Activated CD4-positive, alpha-beta T cell treated with anti-CD3 and anti-CD28 coated beads, Interleukin-2, Interleukin-4, amounts not matched to agents 100 ng/mL and 50 ng/mL, durations not matched to agents 16 hours and 8 hours (primary cell): ENCODE measurements at regions not wholly inside any gene's neighbourhood (a gene's known extent, or its start where the extent isn't known, plus 50 kb on each side); places are given as distances from the start of the nearest gene placed in this dataset.
A peak's percentile ranks its signal among the peaks of the same experiment; 100 is the strongest.
"Not testable (repeated sequence)": the region's sequence is repeated elsewhere in the genome, so short reads cannot be mapped to it uniquely, and the experiment has no call there.

Experiments used
- DNase-seq: peaks from one replicate; pipeline ENCODE4 v3.0.0-alpha.2; 2020; ENCODE audit warnings: low spot score

DNA sequence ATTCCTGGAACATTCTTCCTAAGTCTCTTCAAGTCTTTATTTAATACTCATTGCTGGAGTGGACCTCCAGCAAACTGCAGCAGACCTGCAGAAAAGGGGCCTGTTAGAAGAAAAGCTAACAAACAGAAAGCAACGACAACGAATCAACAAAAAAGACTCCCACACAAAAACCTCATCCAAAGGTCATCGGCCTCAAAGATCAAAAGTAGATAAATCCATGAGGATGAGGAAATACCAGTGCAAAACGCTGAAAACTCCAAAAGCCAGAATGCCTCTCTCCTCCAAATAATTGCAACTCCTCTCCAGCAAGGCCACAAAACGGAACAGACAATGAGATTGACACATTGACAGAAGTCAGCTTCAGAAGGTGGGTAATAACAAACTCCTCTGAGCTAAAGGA lies 472.2 kb downstream of the C12orf50 start:
- DNase-seq = no peak

DNA sequence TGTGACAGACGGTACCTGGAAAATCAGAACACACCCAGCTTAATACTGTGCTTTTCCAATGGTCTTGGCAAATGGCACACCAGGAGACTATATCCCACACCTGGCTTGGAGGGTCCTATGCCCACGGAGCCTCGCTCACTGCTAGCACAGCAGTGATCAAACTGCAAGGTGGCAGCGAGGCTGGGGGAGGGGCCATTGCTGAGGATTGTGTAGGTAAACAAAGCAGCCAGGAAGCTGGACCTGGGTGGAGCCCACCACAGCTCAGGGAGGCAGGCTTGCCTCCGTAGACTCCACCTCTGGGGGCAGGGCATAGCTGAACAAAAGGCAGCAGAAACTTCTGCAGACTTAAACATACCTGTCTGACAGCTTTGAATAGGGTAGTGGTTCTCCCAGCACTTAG lies 498.0 kb downstream of the C12orf50 start:
- DNase-seq = not testable (repeated sequence)

DNA sequence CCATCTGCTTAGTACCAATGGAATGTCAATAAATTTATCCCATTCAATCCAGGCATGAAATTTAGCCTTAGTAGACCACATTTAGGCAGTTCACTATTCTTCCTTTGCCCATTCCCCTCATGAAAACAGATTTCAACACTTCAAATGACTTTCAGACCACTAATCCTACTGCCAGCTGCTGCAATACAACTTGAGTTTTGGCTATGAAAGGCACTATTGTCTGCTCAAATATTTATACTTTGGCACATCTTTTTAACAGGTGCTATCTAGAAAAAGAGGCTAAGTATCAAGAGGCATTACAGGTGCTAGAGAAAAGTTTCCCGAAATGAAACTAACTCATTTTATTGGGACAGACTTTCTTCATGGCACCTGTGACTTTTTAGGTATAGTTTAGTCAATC lies 499.8 kb downstream of the C12orf50 start:
- DNase-seq = no peak

DNA sequence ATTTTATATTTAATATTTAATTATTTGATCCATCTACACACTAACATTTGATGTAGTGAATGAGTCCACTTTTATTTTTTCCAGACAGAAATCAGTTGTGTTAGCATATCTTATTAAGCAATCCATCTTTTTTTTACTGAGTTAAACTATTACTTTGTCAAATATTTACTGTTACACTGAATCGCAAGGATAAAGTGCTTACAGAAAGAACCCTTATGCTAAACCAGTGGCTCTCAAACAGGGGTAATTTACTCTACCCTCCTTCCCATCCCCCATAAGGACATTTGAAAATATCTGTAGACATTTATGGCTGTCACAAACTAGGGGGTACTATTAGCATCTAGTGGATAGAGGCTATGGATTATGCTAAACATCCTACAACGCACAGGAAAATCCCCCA lies 508.2 kb downstream of the C12orf50 start:
- DNase-seq = no peak

DNA sequence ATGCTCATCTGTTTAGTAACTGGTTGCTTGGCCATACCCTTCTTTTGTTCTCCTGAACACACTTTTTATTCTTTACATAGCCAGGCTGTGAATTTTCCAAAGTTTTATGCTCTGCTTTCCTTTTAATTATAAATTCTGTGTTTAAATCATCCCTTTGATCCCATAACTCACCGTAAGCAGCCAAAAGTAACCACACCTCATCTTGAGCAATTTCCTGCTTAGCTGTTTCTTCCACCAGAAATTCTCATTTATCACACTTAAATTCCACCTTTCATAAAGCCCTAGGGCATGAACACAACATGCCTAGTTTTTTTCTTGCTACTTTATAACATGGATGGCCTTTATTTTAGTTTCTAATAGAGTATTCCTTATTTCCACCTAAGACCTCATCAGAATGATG lies 510.7 kb downstream of the C12orf50 start:
- no peak for DNase-seq

DNA sequence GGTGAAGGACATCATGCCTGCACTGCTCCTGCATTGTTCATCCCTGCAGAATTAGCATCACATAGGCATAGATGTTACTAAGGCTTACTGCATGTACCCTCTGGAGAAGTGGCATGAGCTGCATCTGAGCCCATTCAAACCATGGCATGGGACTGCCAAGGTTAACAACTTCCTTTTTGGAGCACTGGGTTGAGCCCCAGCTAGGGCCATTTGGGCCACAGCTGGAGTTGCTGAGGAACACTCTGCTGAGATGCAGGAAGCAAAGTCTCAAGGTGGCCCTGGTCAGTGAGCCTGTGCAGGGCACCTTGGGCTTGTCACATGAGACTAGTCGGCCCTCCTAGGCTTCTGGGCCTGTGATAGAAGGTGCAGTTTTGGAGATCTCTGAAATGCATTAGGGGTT lies 511.2 kb downstream of the C12orf50 start:
- no peak for DNase-seq

DNA sequence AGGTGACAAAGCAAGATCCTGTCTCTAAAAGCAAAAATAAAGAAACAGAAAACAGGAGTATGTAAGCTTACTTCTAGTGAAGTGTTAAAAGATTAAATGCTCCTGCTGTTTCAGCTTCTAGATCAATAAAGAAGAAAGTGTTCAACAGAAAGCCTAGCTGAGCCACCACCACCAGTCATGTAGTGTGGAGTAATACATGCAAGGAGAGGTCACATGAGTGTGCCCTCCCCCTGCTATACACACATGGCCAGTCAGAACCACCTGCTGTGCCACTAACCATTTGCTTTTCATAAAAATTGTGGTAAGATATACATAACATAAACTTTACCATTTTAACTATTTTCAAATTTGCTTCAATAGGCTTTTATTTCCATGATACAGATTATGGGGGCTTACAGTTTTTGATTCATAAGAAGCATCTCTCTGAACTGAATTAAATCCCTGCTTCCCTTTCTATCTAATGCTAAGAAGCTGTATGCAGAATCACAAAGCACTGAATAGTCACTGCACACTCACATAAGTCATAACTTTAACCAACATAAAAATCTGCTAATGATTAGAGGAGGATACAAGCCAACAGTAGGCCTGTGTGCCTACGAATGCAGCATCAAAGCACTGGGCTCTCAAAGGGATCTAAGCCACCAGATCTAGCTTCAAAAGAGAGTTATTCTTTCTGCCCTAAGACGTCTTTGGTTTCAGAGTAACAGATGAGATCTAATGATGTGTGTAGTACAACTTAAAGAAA lies 515.5 kb downstream of the C12orf50 start:
- DNase-seq = no peak

DNA sequence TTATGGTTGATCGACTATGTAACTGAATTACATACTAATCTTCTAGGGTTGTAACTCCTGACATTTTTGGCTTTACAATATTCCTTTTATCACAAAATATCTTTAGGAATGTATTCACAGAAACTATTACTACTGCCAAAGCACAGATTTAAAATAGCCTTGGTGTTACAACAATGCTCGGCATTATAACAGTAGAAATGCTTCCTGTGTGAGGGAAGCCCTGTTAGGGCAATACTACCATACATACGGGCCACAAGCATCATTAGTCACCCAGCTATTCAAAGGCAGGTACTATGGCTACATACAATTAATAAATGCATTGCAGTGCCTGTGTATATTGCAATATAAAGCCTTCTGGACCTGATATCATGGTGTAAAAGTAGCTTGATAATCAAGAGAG lies 517.8 kb downstream of the C12orf50 start:
- DNase-seq = no peak

DNA sequence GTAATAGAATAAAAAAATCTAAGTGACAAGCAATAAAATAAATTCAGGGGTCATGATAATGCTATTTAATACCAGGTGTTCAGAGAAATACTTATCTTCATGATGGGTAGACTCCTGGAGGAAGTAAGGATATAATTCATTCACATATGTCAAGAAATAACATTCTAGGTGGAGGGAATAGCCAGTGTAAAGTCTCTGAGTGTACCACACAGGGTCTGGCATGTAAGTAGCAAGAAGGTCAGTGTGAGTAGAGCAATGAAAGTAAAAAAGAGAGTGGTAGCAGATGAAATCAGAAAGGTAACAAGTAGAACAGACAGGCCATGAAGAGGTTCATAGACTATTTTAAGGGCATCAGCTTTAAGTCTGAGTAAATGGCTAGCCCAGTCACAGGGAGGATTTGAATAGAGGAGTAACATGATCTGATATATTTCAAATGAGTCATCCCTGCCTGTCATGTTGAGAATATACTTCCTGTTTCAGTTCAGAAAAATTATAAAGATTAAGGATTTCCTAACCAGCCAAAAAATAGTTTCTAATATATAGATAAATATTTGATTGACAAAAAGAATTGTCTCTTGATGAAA lies 519.9 kb downstream of the C12orf50 start:
- DNase-seq = no peak

DNA sequence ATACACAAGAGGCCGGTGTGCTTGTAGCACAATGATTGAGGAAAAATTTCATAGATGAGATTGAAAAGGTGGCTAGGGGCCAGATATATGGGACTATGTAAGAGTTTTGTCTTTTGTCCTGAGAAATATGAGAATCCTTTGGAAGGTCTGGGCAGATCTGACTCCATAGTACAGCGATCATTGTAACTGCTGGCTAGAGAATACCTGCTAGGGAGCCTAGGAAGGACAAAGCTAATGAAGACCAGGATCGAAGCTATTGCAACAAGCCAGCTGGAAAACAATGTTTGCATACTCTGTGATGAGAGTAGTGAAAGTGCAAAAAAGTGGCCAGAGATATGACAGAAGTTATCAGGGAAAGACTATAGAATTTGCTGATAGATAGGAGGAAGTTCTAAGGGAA lies 537.6 kb downstream of the C12orf50 start:
- DNase-seq = no peak

DNA sequence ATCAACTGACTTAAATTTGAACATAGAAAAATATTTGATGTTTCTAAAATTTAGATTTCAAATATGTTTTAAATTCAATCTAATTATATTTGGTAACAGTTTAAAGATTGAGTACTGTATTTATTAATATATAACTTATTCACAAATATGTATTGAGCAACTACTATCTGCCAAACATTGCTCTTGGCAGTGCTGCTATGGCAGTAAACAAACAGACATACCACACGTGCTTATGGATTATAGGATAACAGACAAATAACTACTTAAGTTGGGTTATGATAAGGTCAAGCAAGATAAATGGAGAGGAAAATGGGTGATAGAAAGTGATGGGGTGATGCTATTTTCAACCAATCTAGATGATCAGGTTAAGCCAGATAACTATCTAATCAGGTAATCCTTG lies 538.1 kb downstream of the C12orf50 start:
- no peak for DNase-seq

DNA sequence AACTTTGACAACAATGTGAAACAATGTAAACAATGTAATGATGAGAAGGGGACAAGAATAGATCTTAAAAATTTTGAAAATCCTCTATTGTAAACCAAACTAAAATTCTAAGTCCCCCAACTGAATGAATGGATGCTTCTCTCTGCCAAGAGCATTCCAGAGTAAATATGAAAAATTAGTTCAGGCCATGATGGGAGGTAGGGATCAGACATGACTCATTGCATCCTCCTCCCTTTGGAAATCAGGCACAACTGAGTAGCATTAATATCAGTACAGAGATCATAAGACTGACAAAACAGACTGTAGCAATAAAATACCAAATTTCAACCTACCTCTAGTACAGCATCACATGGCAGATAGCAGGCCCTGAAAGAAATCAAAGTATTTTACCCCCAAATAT lies 559.9 kb downstream of the C12orf50 start:
- DNase-seq = no peak

DNA sequence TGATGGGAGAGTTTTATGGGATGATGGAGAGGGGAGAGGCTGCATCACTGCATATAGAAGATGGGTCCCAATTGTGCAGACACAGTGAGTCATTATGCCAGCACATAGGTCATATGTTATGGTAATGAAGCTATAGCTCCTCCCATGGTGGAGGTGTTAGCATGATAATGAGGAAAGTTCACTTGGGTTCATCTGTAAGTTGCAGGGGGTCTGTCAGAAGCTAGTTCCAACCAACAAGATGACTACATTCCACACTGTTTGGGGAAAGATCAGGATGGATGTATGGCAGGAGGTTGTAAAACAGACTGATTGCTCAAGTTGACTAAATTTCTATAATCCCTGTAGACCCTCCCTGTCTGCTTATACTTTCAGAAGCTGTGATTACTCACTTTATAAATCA lies 561.3 kb downstream of the C12orf50 start:
- DNase-seq = no peak

DNA sequence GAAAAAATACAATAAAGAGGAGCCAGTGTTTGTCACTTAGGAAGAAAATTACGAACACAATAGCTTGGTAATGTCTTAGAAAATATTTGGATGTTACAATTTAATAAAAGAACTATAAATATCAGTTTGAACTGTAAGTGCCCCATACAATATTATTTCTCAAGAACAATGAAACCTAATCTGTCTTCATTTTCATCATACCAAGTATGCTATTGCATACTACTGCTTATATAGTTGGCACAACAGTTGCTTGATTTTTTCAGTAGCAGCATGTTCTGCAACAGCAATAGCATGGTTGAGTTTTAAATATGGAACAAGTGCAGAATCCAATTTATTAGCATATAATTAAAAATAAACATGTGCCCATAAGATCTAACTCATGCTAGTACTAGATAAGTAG lies 564.6 kb downstream of the C12orf50 start:
- DNase-seq = no peak

DNA sequence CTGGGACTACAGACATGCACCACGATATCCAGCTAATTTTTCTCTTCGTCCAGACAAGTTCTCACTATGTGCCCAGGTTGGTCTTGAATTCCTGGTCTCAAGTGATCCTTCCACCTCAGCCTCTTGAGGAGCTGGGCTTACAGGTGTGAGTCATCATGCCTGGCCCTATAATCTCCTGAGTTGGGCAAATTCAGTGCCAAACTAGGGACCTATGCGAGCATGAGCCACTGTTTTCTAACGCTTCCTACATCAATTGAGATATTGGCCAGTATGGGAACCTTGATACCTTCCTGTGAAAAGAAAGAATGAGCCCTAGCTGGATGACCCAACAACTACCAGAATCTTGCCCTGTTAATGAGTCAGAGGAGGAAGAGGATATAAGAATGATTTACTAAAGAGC lies 585.2 kb downstream of the C12orf50 start:
- no peak for DNase-seq

DNA sequence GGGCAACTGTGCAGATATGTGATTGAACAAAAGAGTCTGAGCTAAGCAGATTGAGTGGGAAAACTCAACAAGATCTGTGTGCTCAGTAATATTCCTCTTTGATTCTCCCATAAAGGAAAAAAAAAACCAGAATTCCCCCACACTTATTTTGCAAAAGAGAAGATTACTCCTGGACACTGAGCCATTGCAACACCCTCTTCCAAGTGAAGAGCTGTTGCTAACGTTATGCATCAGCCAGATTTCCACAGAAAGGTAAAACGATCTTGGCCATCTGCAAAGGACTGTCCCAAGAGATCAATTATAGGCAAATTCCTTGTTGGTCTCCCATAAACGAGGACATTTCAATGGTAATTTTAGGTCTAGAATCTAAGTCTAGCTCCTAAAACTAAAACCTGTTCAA lies 587.7 kb downstream of the C12orf50 start:
- DNase-seq = no peak

DNA sequence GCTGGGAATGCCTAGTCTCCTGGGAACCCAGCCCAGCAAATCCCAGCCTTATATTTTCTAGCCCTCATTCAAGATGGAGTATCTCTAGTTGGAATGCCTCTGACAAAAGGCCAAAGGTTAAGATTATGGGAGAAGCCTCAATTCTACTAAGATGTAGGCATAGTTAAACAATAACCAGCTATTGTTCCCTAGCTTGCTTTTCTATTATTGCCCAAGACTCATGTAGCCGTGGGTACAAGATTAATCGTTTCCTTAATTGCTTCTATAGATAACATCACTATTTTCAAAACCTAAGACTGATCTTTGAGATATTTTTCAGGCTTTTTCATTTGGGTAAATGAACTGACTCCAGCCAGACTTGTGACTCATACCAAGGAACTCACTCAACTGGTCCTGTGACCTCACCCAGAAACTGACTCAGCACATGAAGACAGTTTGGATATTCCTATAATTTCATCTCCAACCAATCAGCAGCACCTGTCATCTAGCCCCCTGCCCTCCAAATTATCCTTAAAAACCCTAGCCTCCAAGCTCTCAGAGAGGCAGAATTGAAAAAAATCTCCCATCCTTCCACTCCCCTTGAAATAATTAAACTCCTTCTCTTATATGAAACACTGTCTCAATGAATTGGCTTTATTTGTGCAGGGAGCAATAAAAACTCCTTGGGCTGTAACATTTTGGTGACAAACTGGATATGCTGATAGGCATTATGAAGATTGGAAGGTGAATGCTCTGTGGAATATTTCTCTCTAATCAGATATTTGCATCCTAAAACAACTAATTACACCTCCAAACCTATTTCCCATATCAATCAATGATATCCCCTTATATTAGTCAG lies 589.0 kb downstream of the C12orf50 start:
- DNase-seq = peak; percentile 0

DNA sequence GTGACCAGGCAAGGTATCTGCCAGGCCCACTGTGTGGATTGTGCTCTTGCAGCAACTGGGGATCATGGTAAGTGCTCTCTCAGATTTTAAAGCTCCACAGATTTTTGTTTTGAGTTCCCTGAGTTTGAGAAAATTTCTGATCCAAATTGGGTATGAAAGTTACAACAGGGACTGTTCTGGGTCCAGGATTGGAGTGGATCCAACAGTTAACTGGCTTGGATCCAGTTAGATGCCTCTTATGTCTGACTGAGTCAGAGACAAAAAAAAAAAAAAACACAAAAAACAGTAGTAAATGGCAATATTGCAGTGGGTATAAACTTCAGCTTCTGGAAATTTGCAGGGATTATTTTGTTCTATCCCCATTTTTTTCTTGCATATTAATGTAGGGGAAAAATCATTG lies 598.8 kb downstream of the C12orf50 start:
- DNase-seq = no peak

DNA sequence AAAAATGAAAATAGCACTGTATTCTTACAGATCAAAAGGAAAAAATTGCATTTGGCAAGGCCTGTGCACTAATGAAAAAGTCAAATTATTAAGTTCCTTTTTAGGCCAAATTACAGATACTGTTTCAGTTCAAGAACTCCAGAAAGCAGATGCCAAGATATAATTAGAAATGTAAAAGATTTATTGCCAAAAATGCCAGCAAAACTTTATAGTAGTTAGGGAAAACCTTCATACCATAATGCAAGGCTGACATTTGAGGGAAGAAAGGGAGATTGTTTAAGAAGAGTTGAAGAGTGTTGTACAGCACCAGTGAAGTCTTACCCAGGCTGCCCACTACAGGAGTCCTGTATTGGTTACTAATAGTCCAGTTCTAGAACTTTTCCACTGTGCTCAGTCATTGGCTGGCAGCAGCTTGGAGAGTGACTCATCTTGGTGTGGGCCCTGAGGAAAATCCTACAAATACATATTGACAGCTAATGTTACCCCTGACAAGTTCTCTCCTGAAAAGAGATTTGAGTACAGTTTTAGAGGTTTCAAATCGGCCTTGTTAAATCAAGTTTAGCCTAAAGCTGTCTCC lies 600.4 kb downstream of the C12orf50 start:
- no peak for DNase-seq

DNA sequence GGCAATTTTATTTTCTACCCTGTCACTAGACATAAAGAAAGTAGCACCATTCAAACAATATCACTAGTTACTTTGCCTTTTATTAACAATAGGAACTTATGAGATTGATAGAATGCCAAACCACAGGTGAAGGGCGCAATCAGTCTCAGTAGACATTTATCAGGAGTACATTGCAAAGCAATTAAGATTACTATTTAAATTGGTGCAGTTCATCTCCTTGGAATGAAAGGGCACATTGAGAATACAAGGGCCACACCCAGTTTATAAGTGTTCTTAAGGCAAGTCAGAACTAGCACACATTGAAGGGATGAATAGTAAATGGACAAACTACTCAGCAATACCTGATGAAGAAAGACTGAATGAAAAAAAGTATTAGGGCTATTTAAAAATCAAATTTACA lies 601.4 kb downstream of the C12orf50 start:
- DNase-seq = no peak

DNA sequence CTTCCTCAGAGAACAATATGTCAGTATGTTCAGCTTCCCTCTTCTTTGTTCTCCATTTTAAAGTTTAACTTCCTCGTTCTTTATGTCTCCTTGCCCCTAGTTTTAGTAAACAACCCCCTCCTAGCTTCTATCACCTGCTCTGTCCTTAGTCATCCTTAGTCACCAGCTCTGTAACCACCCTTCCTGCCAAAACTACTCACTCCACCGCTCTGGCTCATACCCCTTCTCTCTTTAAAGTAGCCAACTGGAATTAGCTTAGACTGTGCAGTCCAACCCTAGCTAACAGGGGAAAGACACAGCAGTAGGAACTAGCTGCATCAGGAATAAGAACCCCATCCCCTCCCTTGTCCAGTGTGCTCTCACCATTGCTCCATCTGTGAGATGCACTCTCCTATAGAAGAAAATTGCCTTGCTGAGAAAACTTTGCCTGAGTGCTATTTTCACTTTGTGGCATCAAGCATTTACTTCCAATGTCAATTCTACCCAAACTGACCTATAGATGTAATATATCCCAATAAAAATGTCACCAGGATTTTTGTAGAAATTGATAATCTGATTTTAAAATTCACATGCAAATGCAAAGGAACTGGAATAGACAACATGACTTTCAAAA lies 603.2 kb downstream of the C12orf50 start:
- DNase-seq = no peak

DNA sequence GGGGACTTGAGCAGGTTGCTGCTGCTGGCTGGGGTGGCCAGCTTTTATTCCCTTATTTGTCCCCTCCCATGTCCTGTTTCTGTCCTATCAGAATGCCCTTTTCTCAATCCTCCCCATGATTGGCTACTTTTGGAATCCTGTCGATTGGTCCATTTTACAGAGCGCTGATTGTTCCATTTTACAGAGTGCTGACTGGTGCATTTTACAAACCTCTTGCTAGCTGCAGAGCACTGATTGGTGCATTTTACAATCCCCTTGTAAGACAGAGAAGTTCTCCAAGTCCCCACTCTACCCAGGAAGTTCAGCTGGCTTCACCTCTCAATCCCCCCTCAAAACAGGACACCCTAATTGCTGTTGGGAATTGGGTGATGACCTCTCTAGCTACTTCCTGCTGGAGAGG lies 608.0 kb downstream of the C12orf50 start:
- not testable (repeated sequence) for DNase-seq
